ENCODE measurements at regions not wholly inside any gene's neighbourhood (a gene's known extent, or its start where the extent isn't known, plus 50 kb on each side); places are given as distances from the start of the nearest gene placed in this dataset.

GRCh38 chr9:74255489-74255984 lies 241.6 kb upstream of the RORB start:
- no peaks in the 10 kb centered on the region for H3K4me1 ChIP-seq (ENCODE audit: control insufficient read depth, extremely low read depth, insufficient read depth, low read length)
- H3K27me3 ChIP-seq (ENCODE audit: control insufficient read depth in 2 of 2, insufficient read depth in 2 of 2, low read length in 2 of 2), result no peaks in the 10 kb centered on the region
- no peak overlapping the region for H3K27ac ChIP-seq (ENCODE audit: insufficient read depth, low read depth, low read length)
- ChIA-PET POLR2A (no interaction called here), CTCF (no interaction called here)
- no peaks in the 10 kb centered on the region for H3K79me2 ChIP-seq (ENCODE audit: control insufficient read depth, insufficient read depth, low read length)
- no peaks in the 10 kb centered on the region for H4K20me1 ChIP-seq (replicated peaks; ENCODE audit: control insufficient read depth, extremely low read depth, insufficient read depth, low read length)
- H3K4me2 ChIP-seq (ENCODE audit: insufficient read depth, low read length), result no peak overlapping the region
- TF ChIP-seq MYC (IDR thresholded peaks at IDR 0.05; ENCODE audit: low read depth, low read length) (no peak), EZH2 (IDR thresholded peaks at IDR 0.05; ENCODE audit: borderline replicate concordance, low read depth, low read length, severe bottlenecking) (no peak), MAX (IDR thresholded peaks at IDR 0.05; ENCODE audit: insufficient read depth, insufficient read length) (no peak), JUN (IDR thresholded peaks at IDR 0.05; ENCODE audit: borderline replicate concordance, insufficient read depth, insufficient read length, low read depth) (no peak), GATA2 (IDR thresholded peaks at IDR 0.05; ENCODE audit: insufficient read depth, insufficient read length, low read depth, low read length) (no peak), POLR2A (IDR thresholded peaks at IDR 0.05; ENCODE audit: low read depth, low read length) (no peak), POLR2AphosphoS5 (IDR thresholded peaks at IDR 0.05; ENCODE audit: insufficient read depth, low read depth, low read length) (no peak), FOS (IDR thresholded peaks at IDR 0.05; ENCODE audit: borderline replicate concordance, insufficient read depth, low read length) (no peak)
- TF ChIP-seq, protein P1, sequence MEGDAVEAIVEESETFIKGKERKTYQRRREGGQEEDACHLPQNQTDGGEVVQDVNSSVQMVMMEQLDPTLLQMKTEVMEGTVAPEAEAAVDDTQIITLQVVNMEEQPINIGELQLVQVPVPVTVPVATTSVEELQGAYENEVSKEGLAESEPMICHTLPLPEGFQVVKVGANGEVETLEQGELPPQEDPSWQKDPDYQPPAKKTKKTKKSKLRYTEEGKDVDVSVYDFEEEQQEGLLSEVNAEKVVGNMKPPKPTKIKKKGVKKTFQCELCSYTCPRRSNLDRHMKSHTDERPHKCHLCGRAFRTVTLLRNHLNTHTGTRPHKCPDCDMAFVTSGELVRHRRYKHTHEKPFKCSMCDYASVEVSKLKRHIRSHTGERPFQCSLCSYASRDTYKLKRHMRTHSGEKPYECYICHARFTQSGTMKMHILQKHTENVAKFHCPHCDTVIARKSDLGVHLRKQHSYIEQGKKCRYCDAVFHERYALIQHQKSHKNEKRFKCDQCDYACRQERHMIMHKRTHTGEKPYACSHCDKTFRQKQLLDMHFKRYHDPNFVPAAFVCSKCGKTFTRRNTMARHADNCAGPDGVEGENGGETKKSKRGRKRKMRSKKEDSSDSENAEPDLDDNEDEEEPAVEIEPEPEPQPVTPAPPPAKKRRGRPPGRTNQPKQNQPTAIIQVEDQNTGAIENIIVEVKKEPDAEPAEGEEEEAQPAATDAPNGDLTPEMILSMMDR (IDR thresholded peaks at IDR 0.05; ENCODE audit: extremely low read depth in 1 of 2, insufficient read depth in 1 of 2, low read depth in 1 of 2, low read length in 2 of 2), result no peak
- H3K9me1 ChIP-seq (replicated peaks; ENCODE audit: control insufficient read depth, extremely low read depth, insufficient read depth, low read length), result no peaks in the 10 kb centered on the region
- no peaks in the 10 kb centered on the region for H3K9me3 ChIP-seq (replicated peaks; ENCODE audit: control insufficient read depth, insufficient read depth, low read length)
- H3K9ac ChIP-seq (replicated peaks; ENCODE audit: extremely low read depth, insufficient read depth, low read length), result no peak overlapping the region
- no peak overlapping the region for H2AFZ ChIP-seq (ENCODE audit: low read depth, low read length)
- dilution Hi-C loops (cut with MboI; ENCODE audit: extremely low pct_ligation_motif_present, low sequenced_read_pairs) (no loop called here), intact Hi-C loops (cut with micrococcal nuclease) (no loop called here)
- FAIRE-seq, result no peak
- BruUV-seq (replicated peaks), result no TSS peak
- no peak overlapping the region for H3K4me3 ChIP-seq (replicated peaks in 1 of 3; ENCODE audit: insufficient read depth in 1 of 3, low read depth in 1 of 3, low read length in 3 of 3)
- DNase-seq (ENCODE audit: low read depth, low spot score), result no peak
- no peaks in the 10 kb centered on the region for H3K36me3 ChIP-seq (ENCODE audit: control insufficient read depth in 2 of 2, extremely low read depth in 1 of 2, insufficient read depth in 2 of 2, low read length in 2 of 2)

Measured in endothelial cell of umbilical vein (primary cell).